GM12865 (cell line): ENCODE measurements at regions not wholly inside any gene's neighbourhood (a gene's known extent, or its start where the extent isn't known, plus 50 kb on each side); places are given as distances from the start of the nearest gene placed in this dataset.

Experiments used
- DNase-seq: peaks from one replicate; pipeline ENCODE4 v3.0.0; 2010; ENCODE audit warnings: low read depth
- H3K4me3 ChIP-seq: 2 replicates; pipeline ENCODE4 v1.5.1; 2011; ENCODE audit warnings: mild to moderate bottlenecking, low read depth, low read length, control low read depth
- CTCF ChIP-seq: IDR thresholded peaks from 2 replicates; pipeline ENCODE4 v1.5.1; 2011; ENCODE audit warnings: low read length, control low read depth, low read depth, inconsistent platforms; ENCODE audit not compliant: insufficient read depth; ENCODE audit errors: missing control alignments

DNA sequence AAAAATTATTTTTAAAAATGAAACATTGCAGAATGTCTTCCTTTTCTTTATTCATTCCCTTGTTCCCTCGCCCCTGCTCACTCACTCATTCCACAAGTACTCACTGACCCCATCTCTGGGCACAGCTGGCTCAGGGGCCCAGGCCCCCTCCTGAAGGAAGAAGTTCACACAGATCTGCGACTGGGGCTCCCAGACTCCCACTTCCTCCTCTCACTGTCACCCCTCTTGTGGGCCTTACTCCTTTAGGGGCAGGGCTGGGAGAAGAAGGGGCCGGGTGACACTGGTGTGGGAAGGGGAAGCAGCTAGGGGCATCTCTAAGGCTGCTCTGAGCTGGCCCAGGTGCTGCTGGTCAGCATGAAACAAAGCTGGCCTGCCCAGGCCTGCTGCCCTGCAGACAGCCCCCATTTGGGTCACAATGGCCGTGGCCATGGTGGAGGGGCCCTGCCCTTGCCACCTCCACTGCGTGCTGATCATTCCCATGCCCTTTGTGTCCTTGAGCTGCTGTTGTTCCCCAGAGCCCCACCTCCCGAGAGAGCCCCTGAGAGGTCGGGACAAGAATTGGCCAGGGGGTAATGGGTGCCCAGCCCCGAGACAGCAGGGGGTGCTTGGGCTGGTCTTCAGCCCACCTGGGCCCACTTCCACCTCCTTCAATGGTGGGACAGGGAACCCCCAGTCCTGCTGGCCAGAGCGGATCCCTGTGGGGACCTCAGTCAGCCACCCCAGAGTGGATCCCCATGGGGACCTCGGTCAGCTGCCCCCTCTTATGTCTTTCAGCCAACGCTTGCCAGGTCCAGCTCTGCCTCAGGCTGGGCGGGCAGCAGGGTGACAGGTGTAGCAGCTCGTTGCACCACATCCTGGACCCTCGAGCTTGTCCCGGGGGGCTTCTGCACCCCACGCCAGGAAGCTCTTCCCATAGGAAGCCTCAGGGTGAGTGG, 212.4 kb upstream of the C14orf180 start:
- H3K4me3 ChIP-seq = no peak overlapping the region
- TF ChIP-seq CTCF = no peak
- DNase-seq = no peak

- H3K4me3 ChIP-seq = no peak overlapping the region
- no peak for TF ChIP-seq CTCF
- DNase-seq = no peak
Observed at GRCh38 chr14:104367866-104368750, 211.5 kb upstream of the C14orf180 start.

DNA sequence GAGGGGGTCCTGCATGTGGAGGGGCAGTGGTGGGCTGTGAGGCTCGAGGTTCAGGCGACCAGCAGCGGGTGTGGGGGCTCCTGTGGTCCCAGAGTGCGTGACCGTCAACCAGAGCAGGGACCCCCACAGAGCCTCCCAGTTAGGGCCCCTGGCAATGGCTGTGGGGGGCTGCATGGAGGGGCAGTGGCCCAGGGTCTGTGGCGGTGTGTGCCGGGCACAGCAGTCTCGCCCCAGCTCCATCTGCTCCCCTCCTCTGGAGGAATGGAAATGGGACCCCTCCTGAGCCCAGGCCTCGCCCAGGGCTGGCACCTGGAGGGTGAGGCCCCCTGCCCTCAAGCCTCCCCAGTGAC, 210.8 kb upstream of the C14orf180 start:
- no peak overlapping the region for H3K4me3 ChIP-seq
- no peak for DNase-seq
- no peak for TF ChIP-seq CTCF

GRCh38 chr14:104369208-104369607, 210.4 kb upstream of the C14orf180 start:
- no peak overlapping the region for H3K4me3 ChIP-seq
- no peak for DNase-seq
- no peak for TF ChIP-seq CTCF

GRCh38 chr14:104370256-104370870, 209.2 kb upstream of the C14orf180 start:
- TF ChIP-seq CTCF = peak; percentile 15
- DNase-seq = no peak
- H3K4me3 ChIP-seq = no peak overlapping the region

- TF ChIP-seq CTCF = no peak
- H3K4me3 ChIP-seq = no peak overlapping the region
- no peak for DNase-seq
Observed at GRCh38 chr14:104371031-104371430, 208.5 kb upstream of the C14orf180 start.
